Globus pallidus (tissue), 1 donor: ENCODE measurements at regions not wholly inside any gene's neighbourhood (a gene's known extent, or its start where the extent isn't known, plus 50 kb on each side); places are given as distances from the start of the nearest gene placed in this dataset.
"Not testable (repeated sequence)": the region's sequence is repeated elsewhere in the genome, so short reads cannot be mapped to it uniquely, and the experiment has no call there.

Experiments used
- DNase-seq: peaks from one replicate; pipeline ENCODE4 v3.0.0-alpha.2; 2015; ENCODE audit warnings: low spot score

- DNase-seq: no peak
These were observed 665.4 kb upstream of the PABPC4L start for GRCh38 chr4:134867027-134867426.

- no peak for DNase-seq
These were observed 664.1 kb upstream of the PABPC4L start for GRCh38 chr4:134865675-134866074.

- DNase-seq: no peak
These were observed 660.5 kb upstream of the PABPC4L start for GRCh38 chr4:134862116-134862515.

- no peak for DNase-seq
These were observed 647.1 kb upstream of the PABPC4L start for GRCh38 chr4:134848681-134849080.

GRCh38 chr4:134830741-134831140, 629.2 kb upstream of the PABPC4L start:
- DNase-seq: not testable (repeated sequence)

- no peak for DNase-seq
These were observed 611.0 kb upstream of the PABPC4L start for GRCh38 chr4:134812611-134813010.

GRCh38 chr4:134807231-134807745, 605.7 kb upstream of the PABPC4L start:
- DNase-seq: no peak

- DNase-seq: no peak
These were observed 597.0 kb upstream of the PABPC4L start for GRCh38 chr4:134798573-134798972.

- no peak for DNase-seq
These were observed 585.7 kb upstream of the PABPC4L start for GRCh38 chr4:134787315-134787714.

GRCh38 chr4:134780244-134780643, 578.7 kb upstream of the PABPC4L start:
- DNase-seq: no peak

- no peak for DNase-seq
These were observed 576.0 kb upstream of the PABPC4L start for GRCh38 chr4:134777606-134778005.

- DNase-seq: no peak
These were observed 572.0 kb upstream of the PABPC4L start for GRCh38 chr4:134773497-134774000.

GRCh38 chr4:134762053-134762452, 560.5 kb upstream of the PABPC4L start:
- DNase-seq: no peak

GRCh38 chr4:134756421-134756820, 554.8 kb upstream of the PABPC4L start:
- DNase-seq: no peak

GRCh38 chr4:134754301-134755019, 552.9 kb upstream of the PABPC4L start:
- no peak for DNase-seq

- DNase-seq: no peak
These were observed 551.8 kb upstream of the PABPC4L start for GRCh38 chr4:134753390-134753789.

- DNase-seq: no peak
These were observed 545.7 kb upstream of the PABPC4L start for GRCh38 chr4:134747108-134747805.

- no peak for DNase-seq
These were observed 538.7 kb upstream of the PABPC4L start for GRCh38 chr4:134740290-134740689.

GRCh38 chr4:134735901-134736300, 534.3 kb upstream of the PABPC4L start:
- DNase-seq: no peak

- no peak for DNase-seq
These were observed 526.1 kb upstream of the PABPC4L start for GRCh38 chr4:134727696-134728095.

GRCh38 chr4:134722306-134722705, 520.7 kb upstream of the PABPC4L start:
- DNase-seq: no peak

- no peak for DNase-seq
These were observed 518.4 kb upstream of the PABPC4L start for GRCh38 chr4:134720030-134720429.

GRCh38 chr4:134708616-134709015, 507.0 kb upstream of the PABPC4L start:
- DNase-seq: no peak
